ENCODE measurements at regions not wholly inside any gene's neighbourhood (a gene's known extent, or its start where the extent isn't known, plus 50 kb on each side); places are given as distances from the start of the nearest gene placed in this dataset.

DNA sequence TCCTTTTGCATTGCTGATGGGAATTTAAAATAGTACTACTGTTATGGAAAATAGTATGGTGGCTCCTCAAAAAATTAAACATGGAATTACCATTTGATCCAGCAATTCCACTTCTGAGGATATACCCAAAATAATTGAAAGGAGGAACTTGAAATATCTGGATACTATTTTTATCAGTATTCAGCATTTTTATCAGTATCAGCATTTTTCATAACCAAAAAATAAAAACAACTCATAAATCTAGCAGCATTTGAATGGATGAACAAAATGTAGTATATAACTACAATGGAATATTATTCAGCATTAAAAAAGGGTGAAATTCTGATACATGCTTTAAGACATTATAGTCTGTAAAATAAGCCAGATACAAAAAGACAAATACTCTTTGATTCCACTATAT lies 763.4 kb upstream of the MAN1A1 start:
- DNase-seq (ENCODE audit: low read depth in 1 of 2, low spot score in 1 of 2) = no peak

DNA sequence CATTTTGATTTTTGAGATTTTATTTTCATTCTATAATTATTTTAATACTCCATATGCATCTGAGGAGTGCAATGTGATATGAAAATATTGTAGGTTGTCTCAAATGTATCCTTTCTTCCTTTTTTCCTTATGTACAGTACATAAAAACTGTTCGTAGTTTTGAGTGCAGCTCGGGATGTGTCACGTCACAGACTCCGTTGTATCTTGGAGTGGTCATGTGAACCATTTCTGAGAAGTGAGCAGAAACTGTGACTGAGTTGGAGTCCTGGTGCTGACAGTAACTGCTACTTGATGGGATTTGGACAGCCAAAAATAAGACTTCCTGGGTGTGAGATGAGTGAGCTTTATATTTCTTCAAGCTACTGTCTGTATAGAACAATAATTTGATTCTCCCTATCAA lies 761.4 kb upstream of the MAN1A1 start:
- no peak for DNase-seq (ENCODE audit: low read depth in 1 of 2, low spot score in 1 of 2)

DNA sequence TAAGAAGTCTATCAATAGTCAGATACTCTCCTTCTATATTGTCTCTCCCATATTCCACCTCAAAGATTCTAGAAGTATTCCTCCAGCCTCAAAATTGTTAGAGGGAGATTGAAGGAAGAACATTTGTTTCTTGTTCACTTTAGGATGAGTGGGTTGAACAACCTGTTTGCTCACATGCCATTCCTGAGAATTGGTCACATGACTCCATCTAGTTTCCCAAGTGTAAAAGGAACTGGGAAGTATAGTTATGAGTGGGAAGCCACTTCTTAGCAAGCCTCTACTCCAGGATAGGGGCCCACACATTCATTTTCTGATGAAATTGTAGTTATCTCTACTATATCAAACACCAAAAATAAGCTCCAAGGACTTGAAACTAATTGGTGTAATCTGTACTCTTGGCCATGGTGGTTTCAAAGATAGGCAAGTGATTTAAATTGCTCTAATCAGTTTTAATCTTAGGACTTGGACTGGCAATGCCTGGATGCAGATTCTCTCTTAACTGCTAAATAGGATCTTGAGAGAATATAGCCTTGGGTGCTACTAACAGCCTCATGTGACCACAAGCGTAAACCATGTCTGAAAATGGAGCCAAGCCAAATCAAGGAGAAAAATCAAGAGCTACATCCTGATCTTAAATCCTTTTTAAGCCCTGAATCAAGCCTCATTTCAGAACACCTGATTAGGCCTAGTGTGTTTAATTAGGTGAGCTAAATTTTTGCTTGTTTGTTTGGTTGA lies 758.7 kb upstream of the MAN1A1 start:
- no peak for DNase-seq (ENCODE audit: low read depth in 1 of 2, low spot score in 1 of 2)

DNA sequence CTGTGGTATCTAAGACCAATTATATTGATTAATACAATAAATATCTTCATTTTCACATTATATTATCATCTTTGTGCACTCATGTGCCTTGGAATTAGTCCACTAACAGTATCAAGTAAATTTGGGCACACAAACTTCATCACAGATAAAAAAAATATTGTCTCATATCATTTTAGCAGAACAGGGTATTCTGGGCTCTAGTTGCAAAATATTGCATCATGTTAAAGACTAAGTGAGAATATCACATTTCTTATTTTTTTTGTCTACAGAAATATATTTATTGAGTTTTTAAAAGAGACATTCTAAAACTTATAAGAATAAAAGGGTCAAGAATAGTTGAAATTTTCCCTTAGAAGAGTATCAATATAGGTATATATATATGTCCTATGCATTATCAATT lies 754.1 kb upstream of the MAN1A1 start:
- DNase-seq (ENCODE audit: low read depth in 1 of 2, low spot score in 1 of 2) = no peak

DNA sequence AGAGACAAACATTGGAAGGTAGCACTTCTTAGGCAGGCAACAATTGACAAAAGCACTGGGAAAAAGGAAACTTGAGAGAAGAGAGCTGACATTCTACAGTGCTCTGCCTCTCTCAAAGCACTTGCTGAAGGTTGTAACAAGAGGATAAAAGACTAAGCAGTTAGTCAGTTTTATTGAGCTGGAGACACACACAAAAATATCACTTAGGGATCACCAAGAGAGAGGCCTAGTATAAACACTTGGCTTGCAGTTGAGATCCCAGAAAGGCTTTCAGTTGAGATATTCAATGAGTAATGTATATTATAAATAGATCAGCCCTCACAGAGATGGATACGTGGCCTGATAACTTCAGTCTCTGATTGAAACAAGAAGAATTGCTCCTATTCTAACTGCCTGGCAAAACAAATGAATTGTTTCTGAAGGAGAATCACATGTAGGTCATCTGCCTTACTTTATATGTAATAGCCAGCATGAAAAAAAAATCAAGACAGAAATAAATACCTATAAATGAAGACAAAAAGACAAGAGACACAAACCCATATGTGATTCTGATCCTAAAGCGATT lies 747.2 kb upstream of the MAN1A1 start:
- no peak for DNase-seq (ENCODE audit: low read depth in 1 of 2, low spot score in 1 of 2)

DNA sequence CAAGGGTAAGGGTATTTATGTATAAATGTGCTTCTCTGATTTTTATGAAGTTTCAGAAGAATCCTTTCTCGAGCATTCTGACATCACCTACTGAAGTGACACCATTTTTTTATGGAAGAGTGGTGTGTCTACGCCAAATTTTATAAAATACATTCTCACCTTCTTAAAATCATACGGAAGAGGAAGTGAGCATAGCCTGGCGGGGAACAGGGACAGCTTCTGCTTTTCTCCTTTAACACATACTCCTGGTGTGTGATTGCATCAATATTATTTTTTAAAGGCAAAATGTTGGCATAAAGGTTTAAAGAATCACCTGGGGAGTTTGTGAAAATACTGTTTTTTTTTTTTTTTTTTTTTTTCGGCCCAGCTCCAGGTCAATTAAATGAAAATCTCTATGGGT lies 733.6 kb upstream of the MAN1A1 start:
- no peak for DNase-seq (ENCODE audit: low read depth in 1 of 2, low spot score in 1 of 2)

DNA sequence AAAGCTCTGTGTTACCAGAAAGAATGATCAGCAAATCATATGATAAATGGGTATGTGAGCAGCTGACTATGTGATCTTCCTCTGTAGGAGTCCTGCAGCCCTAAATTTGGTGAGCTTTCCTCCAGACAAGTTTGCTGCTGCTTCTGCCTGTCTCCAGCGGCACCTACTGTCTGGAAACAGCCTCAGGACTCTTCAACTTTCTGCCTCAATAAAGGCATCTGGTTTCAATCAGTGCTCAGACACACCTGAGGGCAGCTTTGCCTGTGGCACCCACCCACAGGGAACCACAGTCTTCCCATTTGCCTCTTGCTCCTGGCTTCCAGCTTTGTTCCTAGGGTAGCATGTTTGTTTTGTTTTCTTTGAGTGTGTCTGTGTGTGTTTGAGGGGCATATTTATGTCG lies 727.9 kb upstream of the MAN1A1 start:
- DNase-seq (ENCODE audit: low read depth in 1 of 2, low spot score in 1 of 2) = no peak

DNA sequence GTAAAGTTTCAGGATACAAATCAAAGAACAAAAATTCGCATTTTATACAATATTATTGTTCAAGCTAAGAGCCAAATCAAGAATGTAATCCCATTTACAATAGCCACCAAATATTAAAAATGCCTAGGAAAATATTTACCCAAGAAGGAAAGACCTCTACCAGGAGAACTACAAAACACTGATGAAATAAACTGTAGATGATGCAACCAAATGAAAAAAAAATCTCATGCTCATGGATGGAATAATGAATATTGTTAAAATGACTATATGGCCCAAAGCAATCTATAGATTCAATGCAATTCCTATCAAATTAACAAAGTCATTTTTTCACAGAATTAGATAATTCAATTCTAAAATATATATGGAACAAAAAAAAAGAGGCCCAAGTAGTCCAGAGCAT lies 708.8 kb upstream of the MAN1A1 start:
- no peak for DNase-seq (ENCODE audit: low read depth in 1 of 2, low spot score in 1 of 2)

DNA sequence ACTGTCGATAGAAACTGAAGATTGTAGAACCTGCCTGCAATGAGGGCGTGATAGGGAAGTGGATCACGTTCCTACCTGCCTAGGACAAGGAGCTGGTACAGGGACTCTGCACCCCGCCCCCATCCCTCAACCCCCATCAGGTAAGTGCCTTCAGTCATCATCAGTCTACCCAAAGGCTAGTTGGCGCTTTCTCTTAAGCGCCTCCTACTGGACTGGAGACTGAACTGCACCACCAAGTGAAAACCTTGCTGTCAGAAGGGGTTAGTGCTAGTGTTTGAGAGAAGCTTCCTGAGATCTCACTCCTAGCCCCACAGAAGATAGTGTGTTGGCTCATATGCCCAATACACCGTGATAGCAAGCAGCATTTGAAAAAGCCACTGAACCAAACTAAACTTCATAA lies 706.5 kb upstream of the MAN1A1 start:
- no peak for DNase-seq (ENCODE audit: low read depth in 1 of 2, low spot score in 1 of 2)

DNA sequence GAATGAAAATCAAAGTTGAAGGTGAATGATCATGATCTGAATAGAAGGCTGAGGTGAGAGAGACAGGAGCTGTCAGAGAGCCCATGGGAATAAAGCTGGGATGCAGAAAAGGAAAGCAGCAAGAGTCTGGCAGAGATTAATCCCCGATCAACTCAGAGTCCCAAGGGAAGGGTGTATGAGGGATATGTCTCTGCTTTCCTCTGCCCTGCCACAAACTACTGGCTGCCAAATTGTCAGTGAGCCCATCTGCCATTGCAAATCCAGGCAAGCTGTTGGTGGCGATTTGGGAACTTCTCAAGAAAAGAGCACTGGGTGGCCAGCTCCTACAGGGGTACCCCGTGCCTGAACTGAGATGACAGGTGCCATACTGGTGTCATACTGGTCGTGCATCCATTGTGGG lies 705.5 kb upstream of the MAN1A1 start:
- no peak for DNase-seq (ENCODE audit: low read depth in 1 of 2, low spot score in 1 of 2)

DNA sequence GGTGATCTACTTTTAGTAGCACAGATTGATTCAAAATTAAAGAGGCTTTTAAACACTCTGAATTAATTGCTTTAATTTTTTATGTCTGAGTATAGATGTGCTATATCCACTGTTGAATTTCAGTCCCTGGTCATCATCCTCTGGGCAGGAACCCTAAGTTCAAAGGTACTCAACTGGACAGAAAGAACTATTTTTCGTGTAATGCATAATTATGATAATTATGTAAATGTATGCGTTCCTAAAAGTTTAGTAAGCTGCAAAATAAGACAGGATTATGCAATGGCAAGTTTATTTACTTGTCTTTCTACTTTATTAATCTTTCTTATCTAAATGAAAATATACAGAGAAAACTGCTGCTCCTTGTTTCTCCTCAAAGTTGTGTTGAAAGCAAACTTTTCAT lies 690.1 kb upstream of the MAN1A1 start:
- DNase-seq (ENCODE audit: low read depth in 1 of 2, low spot score in 1 of 2) = no peak

DNA sequence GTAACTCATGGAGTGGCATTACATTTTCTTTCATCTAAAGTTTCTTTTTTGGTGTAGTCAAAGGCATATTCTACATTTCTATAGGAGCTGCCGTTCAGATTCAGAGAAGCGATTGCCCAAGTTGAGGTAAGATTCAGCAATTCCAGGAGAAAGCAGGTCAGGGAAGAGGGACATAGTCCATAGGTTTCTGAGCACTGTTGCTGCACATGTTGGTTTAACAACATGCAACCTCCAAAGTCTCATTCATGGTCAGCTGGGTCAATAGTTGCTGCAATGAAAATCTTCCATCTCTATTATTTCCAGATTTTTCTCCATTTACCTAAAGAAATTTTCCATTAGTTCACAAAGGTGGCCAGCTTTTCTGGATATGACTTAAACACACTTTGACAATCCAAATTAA lies 682.3 kb upstream of the MAN1A1 start:
- no peak for DNase-seq (ENCODE audit: low read depth in 1 of 2, low spot score in 1 of 2)

DNA sequence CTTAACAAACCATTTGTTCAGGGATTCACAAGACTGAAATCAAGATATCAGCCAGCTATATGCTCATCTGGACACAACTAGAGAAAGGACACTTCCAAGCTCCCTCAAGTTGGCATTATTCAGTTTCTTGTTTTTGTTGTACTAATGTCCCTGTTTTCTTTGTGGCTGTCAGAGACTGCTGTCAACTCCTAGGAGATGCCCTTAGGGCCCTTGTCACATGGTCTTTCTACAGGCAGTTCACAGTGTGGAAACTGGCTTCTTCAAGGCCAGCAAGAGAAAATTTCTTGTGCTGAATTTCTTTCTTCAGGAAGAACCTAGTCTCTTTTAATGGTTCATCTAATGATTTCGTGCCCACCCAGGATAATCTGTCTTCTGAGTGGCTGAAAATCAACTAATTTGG lies 677.2 kb upstream of the MAN1A1 start:
- no peak for DNase-seq (ENCODE audit: low read depth in 1 of 2, low spot score in 1 of 2)

DNA sequence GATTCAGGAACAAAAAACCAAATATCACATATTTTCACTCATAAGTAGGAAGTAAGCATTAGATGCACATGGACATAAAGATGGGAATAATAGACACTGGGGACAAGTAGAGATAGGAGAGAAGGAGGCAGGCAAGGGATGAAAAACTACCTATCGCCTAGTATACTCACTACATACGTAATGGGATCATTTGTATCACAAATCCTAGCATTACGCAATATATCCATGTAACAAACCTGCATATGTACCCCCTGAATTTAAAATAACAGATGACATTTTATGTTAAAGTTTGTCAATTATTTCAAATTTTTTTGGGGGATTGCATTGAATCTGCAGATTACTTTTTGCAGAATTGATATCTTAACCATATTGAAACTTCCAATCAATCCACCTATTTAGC lies 660.5 kb upstream of the MAN1A1 start:
- DNase-seq (ENCODE audit: low read depth in 1 of 2, low spot score in 1 of 2) = no peak

DNA sequence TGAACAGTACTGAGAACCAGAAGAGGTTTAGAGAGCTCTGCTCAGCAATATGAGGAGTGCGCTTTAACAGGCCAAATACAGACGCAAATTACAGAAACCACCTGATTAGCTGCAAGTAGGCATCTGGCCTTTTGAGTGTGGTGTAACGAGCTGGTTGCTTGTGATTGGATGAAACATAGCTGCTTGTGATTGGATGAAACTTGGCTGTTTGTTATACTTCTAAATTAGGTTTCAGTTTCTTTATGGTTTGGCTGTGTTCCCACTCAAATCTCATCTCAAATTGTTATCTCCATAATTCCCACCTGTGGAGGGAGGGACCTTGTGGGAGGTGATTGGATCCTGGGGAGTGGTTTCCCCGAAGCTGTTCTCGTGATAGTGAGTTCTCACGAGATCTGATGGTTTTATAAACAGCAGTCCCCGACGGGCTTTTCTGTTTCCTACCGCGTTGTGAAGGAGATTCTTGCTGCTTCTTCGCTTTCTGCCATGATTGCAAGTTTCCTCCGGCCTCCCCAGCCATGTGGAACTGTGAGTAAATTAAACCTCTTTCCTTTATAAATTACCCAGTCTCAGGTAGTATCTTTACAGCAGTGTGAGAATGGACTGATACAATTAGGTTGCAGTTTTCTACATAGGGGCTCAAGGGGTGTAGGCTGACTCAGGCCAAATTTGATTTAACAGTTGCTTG lies 655.9 kb upstream of the MAN1A1 start:
- DNase-seq (ENCODE audit: low read depth in 1 of 2, low spot score in 1 of 2) = no peak

DNA sequence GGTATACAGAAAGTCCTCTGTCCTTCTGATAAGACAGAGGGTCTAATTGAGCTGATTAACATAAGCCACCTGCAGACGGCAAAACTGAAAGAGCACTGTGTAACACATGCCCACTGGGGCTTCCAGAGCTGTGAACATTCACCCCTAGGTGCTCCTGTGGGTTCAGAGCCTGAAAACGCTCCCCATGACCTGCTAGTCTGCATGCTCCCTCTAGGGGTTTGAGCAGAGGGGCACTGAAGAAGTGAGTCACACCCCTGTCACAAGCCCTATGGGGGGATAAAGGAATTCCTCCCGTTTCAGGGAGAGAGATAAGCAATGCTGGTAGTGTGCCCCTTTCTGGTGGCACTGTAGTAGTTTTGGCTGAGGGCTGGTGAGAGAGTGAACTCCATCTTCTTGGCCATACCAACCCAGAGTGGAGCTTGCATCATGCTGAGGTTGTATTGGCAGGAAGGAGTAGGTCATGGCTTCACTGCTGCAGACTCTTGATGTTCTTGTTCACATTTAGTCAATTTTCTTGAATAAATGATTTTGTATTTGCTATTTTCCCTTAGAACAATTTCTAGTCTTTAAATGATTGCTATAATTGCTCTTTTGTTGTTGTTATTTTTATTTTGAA lies 637.5 kb upstream of the MAN1A1 start:
- no peak for DNase-seq (ENCODE audit: low read depth in 1 of 2, low spot score in 1 of 2)

DNA sequence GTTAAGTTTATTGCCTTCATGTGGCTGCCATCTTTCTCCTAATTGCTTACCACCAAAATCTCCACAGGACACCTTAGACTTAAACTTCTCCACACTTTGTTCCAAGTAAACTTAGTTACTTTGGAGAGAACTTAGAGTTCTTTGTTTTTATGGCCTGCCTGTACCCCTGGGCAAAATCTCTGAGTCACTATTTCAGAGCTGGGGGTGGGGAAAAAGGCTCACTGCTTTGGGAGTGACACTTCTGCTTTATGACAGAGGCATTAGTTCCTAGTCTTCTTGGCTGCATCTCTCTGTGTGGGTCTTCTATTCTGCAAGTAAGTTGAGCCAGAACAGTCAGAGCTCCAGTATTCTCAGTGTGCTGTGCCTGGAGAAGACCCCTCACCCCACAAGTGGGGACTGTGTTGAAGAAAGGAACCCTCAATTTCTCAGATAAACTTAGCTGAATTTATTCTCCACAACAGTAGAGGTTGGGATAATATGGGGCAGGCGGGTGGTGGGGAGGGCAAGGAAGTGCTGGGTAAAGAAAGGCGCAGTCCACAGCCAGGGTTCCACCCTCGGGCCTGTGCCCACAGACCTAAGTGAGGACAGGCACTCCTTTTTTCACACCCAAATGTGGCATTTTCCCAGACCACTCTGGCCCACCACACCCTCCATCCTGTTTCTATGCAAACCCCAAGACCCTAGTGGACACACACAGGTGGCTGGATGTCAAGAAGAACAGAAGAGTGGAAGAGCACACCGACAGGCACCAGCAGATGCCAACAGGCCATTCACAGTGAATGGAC lies 636.6 kb upstream of the MAN1A1 start:
- no peak for DNase-seq (ENCODE audit: low read depth in 1 of 2, low spot score in 1 of 2)

DNA sequence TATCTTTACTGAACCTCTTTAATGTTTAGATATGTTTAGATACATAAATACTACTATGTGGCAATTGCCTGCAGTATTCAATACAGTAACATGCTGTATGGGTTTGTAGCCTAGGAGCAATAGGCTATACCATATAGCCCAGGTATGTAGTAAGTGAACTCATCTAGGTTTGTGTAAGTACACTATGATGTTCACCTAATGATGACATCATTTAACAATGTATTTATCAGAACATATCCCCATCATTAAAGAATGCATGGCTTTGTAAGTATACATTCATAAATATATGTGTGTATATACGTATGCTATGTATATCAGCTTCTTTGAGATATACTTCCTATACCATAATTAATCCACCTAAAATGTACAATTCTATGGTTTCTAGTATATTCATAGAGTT lies 631.2 kb upstream of the MAN1A1 start:
- DNase-seq (ENCODE audit: low read depth in 1 of 2, low spot score in 1 of 2) = no peak

DNA sequence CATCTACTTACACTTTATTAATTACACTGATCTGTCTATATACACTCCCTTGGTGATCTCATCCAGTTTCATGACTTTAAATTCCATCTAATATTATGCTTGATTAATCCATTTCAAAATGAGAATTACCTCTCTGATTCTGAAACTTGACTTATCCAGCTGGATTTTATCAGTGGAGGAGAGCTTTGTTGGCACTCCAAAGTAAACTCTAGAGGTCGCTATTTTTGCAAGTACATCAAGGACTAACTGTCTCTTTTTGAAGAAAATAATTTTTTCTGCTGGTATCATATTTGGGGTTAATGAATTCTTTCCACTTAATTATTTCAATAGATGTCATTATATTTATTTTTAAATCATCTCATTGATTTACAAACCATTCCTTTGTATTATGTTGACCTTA lies 630.3 kb upstream of the MAN1A1 start:
- DNase-seq (ENCODE audit: low read depth in 1 of 2, low spot score in 1 of 2) = no peak

DNA sequence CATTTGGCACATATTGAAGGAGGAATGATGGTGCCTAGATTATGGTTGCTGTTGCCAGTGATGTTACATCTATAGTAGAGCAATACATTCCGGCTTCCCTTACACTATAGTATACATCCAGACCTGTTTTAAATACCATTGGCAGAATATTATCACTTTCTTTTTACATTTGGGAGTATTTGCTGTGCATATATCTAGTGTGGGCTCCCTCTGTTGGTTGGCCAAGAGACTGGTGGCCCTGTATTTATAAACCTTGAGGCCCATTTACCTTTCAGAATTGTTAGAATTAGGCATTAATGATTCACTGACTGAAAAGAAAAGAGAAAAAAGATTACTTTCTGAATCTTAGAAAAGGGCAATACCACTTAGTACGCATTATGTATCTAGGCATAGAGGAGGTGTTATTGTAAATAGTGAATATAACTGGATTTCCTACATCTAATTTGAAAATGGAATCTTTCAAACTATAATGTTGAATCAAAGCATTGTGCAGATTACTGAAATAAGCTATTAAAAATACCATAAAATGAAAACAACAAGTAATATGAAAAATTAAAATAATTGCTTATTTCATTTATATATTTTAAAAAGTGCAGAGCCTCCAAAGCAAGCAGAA lies 628.8 kb upstream of the MAN1A1 start:
- DNase-seq (ENCODE audit: low read depth in 1 of 2, low spot score in 1 of 2) = no peak
